HG03354 (cell line): ENCODE measurements at regions not wholly inside any gene's neighbourhood (a gene's known extent, or its start where the extent isn't known, plus 50 kb on each side); places are given as distances from the start of the nearest gene placed in this dataset.
"Not testable (repeated sequence)": the region's sequence is repeated elsewhere in the genome, so short reads cannot be mapped to it uniquely, and the experiment has no call there.

Experiments used
- ATAC-seq: cut with Tn5 transposase; IDR thresholded peaks from one replicate; pipeline ENCODE4 v1.9.1; 2021; ENCODE audit warnings: mild to moderate bottlenecking; ENCODE audit not compliant: unreplicated experiment, poor library complexity, severe bottlenecking

DNA sequence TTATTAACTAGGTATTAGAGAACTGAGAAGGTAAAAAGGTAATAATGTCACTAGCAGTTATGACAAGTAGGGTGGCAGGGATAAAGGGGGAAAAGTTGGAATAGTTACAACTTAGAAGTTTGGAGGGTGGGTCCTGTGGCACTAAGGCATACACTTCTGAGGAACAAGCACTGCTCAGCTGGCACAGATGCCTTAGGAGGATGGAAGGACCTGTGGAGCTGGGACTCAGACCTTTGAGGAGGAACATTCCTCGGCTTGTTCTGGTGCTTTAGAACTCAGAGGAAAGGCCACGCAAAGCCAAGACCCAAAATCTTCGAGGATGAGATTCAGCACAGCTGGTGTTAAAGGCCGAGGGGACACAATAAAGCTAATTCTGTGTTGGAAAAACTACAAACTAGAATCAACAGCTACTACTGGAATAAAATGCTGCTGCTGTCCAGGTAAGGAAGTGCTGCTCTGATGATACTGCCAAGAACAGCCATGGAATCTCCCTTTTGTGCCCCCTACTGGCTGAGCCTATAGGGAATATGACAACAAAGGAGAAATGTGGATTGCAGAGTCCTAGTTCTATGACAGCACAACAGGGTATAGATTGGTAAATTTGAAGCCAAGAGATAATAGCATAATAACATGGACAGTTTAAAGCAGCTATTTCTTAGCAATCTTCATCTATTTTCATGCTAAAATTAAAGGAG is 126.7 kb downstream of the SLC25A46 start:
- peak; percentile 80 for ATAC-seq

DNA sequence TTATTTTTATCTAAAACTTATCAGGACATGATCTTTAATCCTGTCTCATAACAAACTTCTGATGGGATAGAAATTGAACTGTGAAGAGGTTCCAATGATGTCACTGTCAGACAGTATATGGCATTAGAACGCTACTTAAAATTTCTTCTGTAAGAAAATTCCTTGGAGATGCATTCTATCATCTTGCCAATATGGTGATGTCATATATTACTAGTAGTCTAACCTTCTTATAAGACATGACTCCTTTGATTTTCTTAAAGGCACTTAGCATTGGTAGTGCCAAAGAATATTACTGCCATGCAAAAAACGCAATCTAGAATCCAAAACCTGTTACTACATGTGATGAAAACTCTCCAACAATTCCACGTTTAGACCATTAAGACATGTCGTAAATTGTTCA is 131.1 kb downstream of the SLC25A46 start:
- no peak for ATAC-seq

DNA sequence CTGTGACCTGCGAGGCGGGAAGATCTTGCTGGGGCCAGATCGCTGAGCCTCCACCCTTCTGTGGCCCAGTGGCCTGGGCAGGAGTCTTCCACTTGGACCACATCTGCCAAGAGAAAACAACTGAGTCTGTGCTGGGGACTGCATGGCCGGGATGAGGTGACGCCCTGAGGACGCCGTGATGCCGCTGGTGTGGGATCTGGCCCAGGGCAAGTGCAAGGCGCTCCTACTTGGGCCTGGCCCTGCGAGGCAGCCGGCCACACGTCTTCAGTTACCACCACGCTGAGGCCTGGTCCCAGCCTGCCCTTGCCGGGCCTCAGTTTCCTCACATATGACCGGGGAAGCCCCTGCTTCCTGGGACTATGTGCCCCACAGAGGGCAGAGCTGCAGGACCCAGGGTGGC is 133.4 kb downstream of the SLC25A46 start:
- no peak for ATAC-seq

DNA sequence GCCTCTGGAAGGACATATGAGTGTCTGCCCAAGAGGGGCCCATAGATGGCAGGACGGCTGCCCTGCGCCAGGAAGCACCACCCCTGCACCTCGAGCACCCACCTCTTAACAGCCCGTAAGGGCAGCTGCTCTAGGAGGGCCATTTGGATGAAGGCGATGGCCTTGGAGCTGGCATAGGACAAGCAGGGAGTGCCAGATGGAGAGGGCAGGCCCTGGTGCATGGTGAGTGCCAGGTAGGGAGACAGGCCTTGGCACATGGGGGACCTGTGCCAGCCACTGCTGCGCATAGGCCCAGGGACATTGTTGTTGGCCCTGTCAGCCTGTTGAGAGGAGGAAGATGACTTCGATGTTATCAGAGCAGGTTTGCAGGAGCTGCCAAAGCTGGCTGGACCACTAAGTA is 134.2 kb downstream of the SLC25A46 start:
- ATAC-seq = no peak

DNA sequence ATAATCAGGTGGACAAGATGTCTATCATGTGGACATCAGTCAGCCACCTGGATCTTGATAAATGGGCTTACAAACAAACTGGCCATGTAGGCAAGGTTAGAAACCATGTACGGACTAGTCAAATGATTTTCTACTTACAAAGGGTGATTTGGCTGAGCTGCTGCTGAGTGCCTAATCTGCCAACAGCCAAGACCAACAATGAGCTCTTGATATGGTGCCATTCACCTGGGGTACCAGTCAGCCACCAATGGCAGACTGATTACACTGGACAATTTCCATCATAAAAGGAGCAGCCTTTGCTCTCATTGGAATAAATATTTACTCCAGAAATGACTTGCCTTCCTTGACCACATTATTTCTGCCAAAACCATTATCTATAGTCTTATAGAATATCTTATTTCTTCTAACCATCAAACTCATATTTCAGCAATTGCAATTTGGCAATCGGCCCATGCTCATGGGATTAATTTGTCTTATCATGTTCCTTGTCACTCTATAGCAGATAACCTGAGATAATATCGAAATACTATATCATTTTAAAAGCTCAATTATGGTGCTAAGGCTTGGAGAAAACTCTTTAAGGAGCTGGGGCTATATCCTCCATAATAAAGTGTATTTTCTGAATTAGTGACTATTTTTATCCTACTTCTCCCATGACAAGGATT is 135.1 kb downstream of the SLC25A46 start:
- ATAC-seq = no peak

DNA sequence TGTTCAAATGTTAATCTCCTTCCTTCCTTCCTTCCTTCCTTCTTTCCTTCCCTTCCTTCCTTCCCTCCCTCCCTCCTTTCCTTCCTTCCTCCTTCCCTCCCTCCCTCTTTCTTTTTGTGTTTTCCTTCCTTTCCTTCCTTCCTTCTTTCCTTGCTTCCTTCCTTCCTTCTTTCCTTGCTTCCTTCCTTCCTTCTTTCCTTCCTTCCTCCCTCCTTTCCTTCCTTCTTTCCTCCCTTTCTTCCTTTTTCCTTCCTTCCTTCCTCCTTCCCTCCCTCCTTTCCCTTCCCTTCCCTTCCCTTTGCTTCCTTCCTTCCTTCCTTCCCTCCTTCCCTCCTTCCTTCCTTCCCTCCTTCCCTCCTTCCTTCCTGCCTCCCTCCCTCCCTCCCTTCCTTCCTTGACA is 136.3 kb downstream of the SLC25A46 start:
- ATAC-seq = not testable (repeated sequence)

DNA sequence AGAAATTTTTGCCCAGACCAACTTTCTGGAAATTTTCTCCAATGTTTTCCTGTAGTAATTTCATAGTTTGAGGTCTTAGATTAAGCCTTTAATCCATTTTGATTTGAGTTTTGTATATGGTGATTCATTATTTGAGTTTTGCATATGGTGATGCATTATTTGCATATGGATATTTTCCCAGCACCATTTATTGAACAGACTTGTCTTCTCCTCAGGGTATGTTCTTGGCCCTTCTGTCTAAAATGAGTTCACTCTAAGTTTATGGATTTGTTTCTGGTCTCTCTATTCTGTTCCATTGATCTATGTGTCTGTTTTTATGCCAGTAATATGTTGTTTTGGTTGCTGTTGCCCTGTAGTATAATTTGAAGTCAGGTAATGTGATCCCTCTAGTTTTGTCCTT is 139.3 kb downstream of the SLC25A46 start:
- ATAC-seq = no peak

DNA sequence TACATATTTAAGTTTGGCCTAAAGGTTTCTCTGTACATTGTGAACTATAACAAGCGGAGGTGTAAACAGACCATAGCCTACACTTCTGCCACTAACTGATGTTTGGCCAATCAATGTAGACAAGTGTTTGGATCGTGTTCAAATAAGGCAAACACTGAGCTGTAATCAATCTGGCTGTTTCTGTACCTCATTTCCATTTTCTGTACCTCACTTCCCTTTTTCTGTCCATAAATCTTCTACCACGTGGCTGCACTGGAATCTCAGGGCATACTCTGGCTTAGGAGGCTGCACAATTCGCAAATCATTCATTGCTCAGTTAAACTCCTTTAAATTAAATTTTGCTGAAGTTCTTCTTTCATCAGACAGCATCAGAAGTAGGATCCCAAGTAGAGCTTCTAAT is 140.9 kb downstream of the SLC25A46 start:
- ATAC-seq = no peak

DNA sequence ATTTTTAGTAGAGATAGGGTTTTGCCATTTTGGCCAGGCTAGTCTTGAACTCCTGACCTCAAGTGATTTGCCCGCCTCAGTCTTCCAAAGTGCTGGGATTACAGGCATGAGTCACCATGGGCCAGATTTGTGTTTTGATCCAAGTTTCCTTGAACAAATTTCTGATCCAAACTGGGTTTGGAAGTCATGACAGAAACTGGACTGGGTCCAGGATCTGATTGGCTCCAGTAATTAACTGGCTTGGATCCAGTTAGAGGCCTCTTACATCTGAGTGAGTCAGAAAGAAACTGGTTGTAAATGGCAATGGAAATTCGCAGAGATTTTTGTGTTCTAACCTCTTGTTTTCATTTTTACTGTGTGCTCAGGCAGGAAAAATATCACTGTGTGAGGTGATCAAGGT is 141.6 kb downstream of the SLC25A46 start:
- no peak for ATAC-seq

DNA sequence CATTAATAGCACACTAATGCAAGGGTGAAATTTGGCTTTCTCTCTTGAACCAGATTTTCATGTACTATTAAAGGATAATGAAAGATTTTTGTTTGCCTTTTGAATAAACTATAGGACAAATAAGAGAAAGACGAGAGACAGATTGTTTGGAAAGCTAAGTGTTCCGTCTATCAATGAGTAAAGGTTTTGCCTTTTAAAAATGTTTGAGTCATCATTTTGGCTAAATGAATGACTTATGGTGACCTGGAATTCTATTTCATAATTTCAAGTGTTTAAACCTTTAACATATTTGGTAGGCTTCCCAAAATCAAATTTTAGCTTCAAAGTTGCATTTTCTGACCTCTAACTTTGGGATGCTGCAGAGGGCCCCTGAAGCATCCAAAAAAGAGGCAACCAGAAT is 145.2 kb downstream of the SLC25A46 start:
- no peak for ATAC-seq

DNA sequence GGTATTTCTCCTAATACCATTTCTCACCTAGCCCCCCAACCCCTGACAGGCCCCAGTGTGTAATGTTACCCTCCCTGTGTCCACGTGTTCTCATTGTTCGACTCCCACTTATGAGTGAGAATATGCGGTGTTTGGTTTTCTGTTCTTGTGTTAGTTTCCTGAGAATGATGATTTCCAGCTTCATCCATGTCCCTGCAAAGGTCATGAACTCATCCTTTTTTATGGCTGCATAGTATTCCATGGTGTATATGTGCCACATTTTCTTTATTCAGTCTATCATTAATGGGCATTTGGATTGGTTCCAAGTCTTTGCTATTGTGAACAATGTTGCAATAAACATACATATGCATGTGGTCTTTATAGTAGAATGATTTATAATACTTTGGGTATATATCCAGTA is 148.4 kb downstream of the SLC25A46 start:
- not testable (repeated sequence) for ATAC-seq

DNA sequence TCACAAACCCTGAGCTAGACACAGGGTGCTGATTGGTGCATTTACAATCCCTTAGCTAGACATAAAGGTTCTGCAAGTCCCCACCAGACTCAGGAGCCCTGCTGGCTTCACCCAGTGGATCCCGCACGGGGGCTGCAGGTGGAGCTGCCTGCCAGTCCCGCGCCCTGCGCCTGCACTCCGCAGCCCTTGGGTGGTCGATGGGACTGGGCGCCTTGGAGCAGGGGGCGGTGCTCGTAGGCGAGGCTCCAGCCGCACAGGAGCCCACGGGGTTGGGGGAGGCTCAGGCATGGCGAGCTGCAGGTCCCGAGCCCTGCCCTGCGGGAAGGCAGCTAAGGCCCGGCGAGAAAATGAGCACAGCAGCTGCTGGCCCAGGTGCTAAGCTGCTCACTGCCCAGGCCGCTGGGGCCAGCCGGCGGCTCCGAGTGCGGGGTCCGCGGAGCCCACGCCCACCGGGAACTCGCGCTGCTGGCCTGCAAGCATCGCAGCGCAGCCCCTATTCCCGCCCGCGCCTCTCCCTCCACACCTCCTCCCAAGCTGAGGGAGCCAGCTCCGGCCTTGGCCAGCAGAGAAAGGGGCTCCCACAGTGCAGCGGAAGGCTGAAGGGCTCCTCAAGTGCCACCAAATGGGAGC is 155.2 kb downstream of the SLC25A46 start:
- not testable (repeated sequence) for ATAC-seq

DNA sequence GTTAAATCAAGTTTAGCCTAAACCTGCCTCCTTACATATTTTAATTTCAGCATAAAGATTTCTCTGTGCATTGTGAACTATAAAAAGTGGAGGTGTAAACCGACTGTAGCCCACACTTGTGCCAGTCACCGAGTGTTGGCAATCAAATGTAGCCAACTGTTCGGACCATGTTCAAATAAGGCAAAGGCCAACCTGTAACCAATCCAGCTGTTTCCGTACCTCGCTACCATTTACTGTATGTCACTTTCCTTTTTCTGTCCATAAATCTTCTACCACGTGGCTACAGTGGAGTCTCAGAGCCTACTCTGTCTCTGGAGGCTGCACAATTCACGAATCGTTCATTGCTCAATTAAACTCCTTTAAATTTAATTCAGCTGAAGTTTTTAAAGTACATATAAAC is 156.0 kb downstream of the SLC25A46 start:
- ATAC-seq = no peak

DNA sequence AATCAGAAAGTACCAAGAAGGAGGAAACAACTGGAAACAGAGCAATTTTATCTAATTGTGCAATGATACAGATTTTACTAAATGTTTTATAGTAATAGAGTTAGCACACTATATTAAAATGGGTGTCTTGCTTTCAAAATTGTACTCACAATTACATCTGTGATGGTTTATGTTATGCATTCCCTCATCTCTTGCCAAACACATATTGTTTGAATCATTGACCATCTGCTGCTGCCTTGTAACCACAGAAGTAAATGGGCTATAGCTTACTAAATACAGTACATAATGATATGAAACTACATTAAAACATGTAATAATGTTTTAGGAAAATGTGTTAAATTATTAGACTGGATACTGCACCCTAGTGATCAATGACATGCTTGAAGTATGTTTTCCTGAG is 158.1 kb downstream of the SLC25A46 start:
- no peak for ATAC-seq

DNA sequence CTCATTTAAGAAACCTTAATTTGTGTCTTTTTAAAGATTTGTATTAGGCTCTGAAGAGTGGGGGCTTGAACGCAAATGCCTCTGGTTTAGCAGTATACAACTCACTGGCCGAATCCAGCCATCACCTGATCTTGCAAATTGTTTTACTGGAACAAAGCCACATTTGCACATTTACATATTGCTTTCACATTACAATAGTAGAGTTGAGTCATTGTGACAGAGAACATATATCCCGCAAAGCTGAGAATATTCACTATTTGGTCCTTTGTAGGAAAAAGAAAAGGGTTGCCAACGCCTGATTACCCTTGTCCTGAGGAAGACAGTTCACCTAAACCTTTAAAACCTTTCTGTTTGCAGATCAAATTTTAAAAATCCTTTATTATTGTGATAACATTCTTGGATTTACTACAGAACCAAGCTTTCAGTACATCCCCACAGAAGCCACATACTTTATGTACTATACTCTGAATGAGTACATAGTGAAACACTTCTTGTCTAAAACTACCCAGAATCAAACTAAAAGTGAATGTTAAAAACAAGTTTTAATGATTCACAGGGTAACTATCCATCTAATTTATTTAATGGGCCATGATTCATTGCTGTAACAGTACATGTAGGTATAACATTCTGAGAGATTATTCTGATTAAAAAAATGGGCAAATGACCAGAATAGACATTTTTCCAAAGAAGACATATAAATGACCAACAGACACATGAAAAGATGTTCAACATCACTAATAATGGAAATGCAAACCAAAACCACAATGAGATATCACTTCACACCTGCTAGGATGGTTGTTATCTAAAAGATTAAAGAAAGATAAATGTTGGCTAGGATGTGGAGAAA is 161.0 kb downstream of the SLC25A46 start:
- ATAC-seq = peak; percentile 86

DNA sequence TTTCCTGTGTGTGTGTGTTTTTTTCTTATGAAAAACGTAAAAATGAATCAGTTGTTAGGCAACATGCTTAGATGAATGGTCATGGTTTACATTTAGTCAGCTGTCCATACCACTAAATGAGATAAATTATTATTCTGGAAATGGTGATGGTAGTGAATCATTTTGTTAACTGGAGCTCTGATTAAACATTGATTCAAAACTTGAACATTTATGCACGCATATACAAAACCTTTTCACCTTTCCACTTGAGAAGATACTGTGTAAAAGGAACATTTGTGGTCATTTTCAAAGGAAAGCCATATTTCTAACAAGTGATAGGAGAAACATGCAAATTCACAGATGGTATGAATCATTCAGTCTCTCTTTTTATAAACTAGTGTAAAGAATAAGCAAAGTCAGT is 162.0 kb downstream of the SLC25A46 start:
- ATAC-seq = peak; percentile 38

DNA sequence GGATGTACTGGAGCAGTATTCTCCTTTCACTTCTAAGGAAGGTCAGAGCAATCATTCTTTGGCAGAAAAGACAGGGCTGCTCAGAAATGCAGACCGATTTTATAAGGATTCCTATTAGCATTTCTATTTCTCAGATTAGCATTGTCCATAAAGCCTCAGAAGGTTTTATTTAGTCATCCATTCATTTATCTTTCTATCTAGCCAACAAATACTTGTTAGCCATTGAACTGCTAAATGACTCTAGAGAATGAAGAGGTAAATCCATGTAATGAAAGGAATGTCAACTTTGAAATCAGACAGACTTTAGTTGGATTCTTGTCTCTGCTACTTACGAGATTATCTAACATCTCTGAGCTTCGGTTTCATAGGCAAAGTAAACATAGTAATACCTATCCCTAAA is 165.2 kb downstream of the SLC25A46 start:
- no peak for ATAC-seq

DNA sequence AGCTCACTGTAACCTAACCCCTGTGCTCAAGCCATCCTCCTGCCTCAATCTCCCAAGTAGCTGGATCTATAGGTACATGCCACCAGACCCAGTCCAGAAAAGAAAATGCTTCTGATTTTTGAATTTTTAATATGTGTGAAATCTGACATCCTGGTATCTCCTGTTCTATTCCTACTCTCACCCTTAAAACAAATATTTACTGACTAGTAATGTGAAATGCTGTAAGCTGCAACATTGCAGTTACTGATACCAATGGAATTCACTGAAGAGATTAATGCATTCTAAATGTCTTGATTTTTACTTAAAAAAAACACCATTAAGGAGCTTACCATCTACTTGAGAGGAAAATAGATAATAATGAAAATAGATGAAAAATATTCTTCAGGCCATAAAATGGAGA is 162.7 kb upstream of the TSLP start:
- no peak for ATAC-seq

DNA sequence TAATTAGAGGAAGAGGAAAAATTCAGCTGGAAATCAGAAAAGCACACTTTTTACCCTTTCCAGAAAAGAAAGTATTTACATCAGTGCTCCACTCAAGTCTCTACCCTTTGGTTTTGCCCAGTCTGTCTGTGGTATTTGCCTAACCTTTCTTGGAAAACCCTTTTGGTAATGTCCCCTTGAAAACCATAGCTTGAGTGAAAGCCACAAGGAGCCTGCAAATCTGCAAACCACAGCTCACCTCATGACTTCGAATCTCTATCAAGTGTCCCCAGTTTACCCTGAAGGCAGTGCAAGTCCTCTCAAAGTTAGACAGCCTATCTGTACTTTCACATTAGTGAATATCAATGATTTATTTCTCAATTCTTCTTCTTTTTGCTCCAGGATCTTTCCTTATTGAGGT is 162.1 kb upstream of the TSLP start:
- ATAC-seq = no peak

DNA sequence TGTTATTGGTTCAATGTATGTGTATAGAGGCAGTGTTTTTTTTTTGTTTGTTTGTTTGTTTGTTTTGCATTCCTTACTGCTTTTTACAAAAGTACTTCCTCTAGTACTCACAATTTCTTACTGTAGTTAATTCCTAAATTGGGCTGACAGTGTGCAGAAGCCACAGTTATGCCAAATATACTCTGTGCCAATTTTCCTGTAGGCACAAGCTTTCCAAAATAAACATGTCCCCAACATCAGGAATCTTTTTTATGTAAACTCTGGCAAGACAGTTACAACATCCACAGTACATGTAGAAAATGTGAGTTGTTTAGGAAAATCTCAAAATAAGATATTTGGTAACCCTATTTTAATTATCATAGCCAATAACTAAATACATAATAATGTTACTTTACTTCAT is 161.6 kb upstream of the TSLP start:
- no peak for ATAC-seq
